Inflammatory macrophage treated with lipopolysaccharide for 1 hour (primary cell): ENCODE measurements at regions not wholly inside any gene's neighbourhood (a gene's known extent, or its start where the extent isn't known, plus 50 kb on each side); places are given as distances from the start of the nearest gene placed in this dataset.
"Not testable (repeated sequence)": the region's sequence is repeated elsewhere in the genome, so short reads cannot be mapped to it uniquely, and the experiment has no call there.

ENCODE experiments used
- DNase-seq, 2 donors: peaks; one replicate each; pipeline ENCODE4 v3.0.0-alpha.2; 2020 to 2022

DNA sequence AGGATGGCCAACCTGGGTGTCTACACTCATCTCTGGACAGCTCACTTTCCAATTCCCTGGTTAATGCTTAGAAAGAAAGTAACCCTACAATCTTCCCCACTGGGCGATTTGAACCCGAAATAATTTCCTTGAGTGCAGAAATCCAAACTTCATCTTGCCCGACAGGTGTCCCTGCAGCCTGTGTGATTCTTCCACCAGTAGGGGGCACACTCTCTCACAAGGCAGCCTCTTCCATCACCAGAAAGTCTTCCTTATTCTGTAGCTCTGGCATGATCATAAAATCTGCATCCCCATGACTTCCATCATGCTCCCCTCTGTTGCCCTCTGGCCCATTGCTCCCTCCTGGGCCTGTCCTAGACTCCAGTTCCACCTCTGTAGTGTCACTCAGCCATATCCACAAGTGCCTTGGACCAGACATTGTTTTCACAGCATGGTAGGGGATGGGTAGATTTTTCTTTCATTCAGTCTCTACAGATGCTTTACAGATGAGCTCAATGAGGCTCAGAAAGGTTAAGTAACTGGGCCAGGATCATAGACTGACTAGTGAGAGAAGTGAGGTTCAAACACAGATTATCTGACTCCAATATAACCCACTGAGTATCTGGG lies 170.4 kb upstream of the SPTLC3 start:
- no peak for DNase-seq

DNA sequence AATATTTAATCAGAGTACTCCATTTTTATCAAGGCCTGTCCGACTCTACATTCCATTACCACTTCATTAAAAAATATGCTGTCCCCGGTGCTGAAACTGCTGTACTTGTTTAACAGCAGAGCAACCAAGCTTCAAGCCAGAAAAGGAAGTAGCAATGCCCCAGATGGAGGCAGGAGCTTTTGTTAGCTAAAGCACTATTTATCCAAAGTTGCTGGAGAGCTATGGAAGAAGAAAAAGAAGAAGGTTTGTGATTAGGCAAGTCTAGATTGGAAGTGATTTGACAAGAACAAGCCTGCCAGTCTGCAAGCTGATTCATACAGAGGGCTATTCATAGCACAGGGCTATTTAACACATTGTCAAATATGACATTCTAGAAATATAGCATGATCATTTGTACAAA lies 160.9 kb upstream of the SPTLC3 start:
- DNase-seq: no peak

GRCh38 chr20:12849225-12849910 lies 159.4 kb upstream of the SPTLC3 start:
- DNase-seq: no peak

- DNase-seq: not testable (repeated sequence)
Measured at GRCh38 chr20:12857643-12858042, 151.1 kb upstream of the SPTLC3 start.

DNA sequence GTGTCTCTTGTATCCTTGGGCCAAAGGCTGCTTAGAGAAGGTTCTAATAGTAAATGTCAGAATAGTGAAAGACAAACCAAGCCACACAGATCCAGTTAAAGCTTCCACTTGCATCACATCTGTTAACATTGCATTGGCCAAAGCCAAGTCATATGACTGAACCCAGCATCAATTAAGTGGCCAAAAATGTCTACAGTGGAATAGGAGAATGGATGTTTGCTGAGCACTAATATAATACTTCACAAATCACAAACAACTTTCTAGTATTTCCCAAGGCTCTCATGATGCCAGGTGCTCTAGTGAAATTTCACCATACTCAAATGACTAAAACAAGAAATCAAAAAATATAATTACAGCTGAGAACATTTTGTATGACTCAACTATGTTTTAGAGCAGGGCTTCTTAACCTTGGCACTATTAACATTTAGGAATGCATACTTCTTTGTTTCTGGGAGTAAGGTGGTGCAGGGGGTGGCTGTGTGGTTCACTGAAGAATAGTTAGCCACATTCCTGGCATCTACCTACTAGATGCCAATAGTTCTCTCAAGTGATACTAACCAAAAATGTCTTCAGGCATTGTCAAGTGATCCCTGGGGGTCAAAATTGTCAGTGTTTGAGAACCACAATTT lies 148.0 kb upstream of the SPTLC3 start:
- no peak for DNase-seq

DNA sequence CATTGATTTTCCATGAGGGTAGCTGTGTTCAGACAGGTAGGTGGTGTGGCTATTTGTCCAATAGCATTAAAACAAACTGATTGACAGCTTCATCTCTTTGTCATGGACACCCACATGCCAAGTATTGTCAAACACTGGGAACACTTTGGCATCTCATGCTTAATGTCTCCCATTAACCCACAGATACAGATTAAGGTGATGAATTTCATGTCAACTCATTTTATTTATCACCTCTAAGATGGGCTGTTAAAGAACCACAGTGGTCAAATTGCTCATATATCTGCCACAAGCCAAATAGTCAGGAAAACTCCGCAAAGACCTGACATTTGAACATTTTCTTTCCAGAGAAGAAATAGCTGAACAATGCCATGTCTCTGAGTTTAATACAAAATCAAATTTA lies 139.1 kb upstream of the SPTLC3 start:
- no peak for DNase-seq

GRCh38 chr20:12870588-12870987 lies 138.2 kb upstream of the SPTLC3 start:
- DNase-seq: no peak

GRCh38 chr20:12874933-12875332 lies 133.8 kb upstream of the SPTLC3 start:
- DNase-seq: no peak

GRCh38 chr20:12875510-12875909 lies 133.3 kb upstream of the SPTLC3 start:
- no peak for DNase-seq

- DNase-seq: no peak
Measured at GRCh38 chr20:12882832-12883506, 125.8 kb upstream of the SPTLC3 start.

GRCh38 chr20:12883507-12883885 lies 125.3 kb upstream of the SPTLC3 start:
- DNase-seq: no peak

GRCh38 chr20:12886618-12887363 lies 122.0 kb upstream of the SPTLC3 start:
- DNase-seq: no peak

DNA sequence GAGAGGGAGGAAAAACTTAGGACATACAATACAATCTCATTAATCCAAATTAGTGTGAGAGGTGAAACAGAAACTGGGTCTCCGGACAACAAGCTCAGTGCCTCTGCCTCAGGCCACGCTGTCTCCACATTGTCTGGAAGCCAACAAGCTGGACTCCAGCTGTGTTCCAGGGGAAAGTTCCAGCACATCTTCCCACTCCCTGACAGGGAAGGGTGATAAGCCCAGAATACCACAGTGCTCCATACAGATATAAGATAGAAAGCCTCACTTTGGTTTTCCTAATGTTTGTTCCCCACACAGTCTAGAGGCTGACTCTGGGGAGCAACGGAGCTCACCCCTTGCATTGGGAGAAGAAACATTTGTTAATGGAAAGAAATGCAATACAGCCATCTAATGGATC lies 117.1 kb upstream of the SPTLC3 start:
- DNase-seq: no peak

DNA sequence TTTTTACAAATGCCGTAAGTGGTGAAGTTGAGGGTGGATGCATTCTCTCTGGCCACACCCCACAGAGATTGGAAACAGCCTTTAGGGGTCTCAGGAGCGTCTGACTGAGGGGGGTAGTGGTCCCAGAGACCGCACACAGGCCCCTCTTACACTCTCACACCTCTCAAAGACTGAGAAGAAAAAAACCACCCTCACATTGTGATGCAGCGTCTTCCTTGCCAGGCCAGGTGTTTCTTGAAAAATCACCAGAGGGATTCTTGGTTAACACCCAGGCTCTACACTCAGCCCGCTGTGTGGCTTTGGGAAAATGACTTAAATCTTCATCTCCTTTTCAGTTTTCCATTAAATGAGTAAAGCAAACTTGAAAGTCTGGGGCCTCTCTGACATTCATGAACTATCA lies 115.8 kb upstream of the SPTLC3 start:
- DNase-seq: no peak

DNA sequence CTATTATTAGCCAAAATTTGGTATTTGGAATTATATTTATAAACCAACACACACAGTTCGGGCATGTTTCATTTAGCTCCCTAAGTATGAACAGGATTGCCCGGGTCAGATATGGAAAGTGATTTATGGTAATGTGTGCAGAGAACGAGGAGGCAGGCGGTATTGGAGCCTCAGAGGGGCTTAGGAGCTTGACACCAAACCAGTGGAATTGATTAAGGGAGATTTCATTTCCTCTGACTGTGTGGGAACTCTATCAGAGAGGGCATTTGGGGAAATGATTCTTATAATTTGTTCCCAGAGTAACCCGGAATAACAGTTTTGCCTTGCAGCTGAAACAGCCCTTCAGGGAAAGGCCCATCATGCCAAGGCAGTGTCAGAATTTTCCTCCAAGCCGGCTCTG lies 115.1 kb upstream of the SPTLC3 start:
- no peak for DNase-seq

- no peak for DNase-seq
Measured at GRCh38 chr20:12894089-12894488, 114.7 kb upstream of the SPTLC3 start.

DNA sequence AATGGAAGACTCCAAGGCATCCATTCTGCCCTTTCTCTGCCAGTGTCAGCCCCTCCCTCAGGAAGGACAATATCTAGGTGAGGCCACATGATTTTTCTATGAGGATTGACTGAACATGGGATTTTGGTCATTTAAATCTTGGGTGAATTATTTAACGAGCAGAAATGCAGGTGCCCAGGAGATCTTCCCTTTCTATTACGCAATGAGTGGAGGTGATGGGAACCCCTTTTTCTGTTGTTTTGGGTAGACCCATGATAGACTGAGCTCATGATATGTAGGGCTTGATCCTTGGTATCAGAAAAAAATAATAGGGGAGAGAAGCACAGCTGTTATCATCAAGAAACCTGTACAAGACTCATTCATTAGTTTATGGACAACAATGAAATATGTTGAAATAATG lies 112.6 kb upstream of the SPTLC3 start:
- DNase-seq: no peak

DNA sequence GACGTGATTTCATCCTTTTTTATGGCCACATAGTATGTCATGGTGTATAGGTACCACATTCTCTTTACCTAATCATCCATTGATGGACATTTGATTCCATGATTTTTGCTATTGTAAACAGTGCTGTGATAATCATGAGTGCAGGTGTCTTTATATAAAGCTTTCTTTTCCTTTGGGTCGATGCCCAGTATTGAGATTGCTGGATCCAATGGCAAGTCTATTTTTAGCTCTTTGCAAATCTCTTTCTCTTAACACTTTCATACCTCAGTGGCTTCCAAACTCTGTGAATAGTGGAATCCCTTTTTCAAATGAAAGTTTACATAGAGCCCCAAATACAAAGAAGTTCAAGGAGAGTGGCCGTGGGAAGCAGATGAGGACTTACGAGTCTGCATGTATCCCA lies 105.8 kb upstream of the SPTLC3 start:
- DNase-seq: no peak

- DNase-seq: no peak
Measured at GRCh38 chr20:12906361-12906760, 102.4 kb upstream of the SPTLC3 start.

DNA sequence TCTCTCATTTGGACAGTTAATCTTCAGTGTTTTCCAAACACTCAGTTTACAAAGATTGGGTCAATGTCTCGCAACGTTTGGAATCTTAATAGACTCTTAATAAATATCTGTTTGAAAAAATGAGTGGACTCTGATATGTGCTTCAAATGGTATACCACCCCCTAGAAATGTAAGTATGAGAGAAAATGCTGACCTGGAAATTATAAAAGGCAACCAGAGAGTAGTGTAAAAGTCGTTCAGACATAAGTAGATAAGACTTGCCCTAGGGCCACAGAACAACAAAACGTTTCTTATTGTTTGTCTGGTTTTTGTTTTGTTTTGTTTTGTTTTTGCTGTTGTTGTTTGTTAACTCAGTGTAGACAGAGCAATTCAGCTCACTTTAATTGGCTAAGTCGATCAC lies 97.4 kb upstream of the SPTLC3 start:
- no peak for DNase-seq

GRCh38 chr20:12913781-12914443 lies 94.9 kb upstream of the SPTLC3 start:
- no peak for DNase-seq

DNA sequence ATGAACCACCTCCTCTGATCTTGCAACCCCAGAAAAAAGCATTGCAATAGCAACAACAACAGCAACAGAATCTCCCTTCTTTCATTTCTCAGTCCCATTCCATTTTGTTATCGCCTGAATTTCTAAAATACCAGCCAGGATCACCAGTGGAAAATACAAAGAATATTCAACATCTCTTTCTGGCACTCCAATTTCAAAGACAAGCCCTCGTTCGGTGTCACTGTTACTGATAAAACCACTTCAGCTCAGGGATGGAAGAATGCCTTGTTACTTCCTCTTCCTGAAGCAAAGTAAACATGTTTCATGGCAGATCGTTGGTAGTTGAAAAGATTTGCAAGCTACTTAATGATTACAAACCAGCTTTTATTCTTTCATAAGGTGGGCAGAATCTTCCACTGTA lies 94.0 kb upstream of the SPTLC3 start:
- DNase-seq: no peak

DNA sequence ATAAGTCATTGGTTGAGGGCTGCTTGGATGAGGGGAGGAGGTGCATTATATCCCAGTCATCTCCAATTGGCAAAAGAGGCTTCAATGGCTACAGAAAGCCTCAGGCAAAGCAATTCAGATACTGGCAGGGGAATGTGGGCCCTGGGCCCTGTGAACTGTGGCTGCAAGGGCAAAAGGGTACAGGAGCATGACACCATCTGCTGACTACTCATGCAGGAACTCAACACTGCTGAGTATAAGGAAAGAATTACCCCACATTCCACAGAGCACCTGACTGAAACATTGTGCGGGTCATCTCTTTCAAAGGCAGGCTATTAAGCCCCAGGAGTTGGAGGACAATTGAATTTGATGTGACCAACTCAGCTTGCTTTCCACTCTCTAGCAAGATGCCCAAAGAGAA lies 92.1 kb upstream of the SPTLC3 start:
- DNase-seq: no peak
